NCI-H2196 treated with DMSO at 0.1 percent for 48 hours (cell line): ENCODE measurements at regions not wholly inside any gene's neighbourhood (a gene's known extent, or its start where the extent isn't known, plus 50 kb on each side); places are given as distances from the start of the nearest gene placed in this dataset.
"Not testable (repeated sequence)": the region's sequence is repeated elsewhere in the genome, so short reads cannot be mapped to it uniquely, and the experiment has no call there.

Experiments used
- DNase-seq: peaks from one replicate; lab custom pipeline; 2025; ENCODE audit not compliant: unreplicated experiment; lab: John Stamatoyannopoulos, UW

- DNase-seq: no peak
These were observed 275.7 kb downstream of the DAD1 start for GRCh38 chr14:22313172-22313801.

- no peak for DNase-seq
These were observed 277.4 kb downstream of the DAD1 start for GRCh38 chr14:22311636-22312035.

GRCh38 chr14:22305607-22306006, 283.4 kb downstream of the DAD1 start:
- no peak for DNase-seq

GRCh38 chr14:22304326-22304725, 284.7 kb downstream of the DAD1 start:
- no peak for DNase-seq

GRCh38 chr14:22303589-22304195, 285.3 kb downstream of the DAD1 start:
- no peak for DNase-seq

GRCh38 chr14:22300646-22301045, 288.4 kb downstream of the DAD1 start:
- no peak for DNase-seq

GRCh38 chr14:22297376-22297775, 291.6 kb downstream of the DAD1 start:
- DNase-seq: no peak

GRCh38 chr14:22296722-22297121, 292.3 kb downstream of the DAD1 start:
- no peak for DNase-seq

- DNase-seq: no peak
These were observed 292.9 kb downstream of the DAD1 start for GRCh38 chr14:22296088-22296487.

- no peak for DNase-seq
These were observed 297.6 kb downstream of the DAD1 start for GRCh38 chr14:22291406-22291805.

GRCh38 chr14:22289570-22289969, 299.5 kb downstream of the DAD1 start:
- DNase-seq: no peak

GRCh38 chr14:22285991-22286390, 303.0 kb downstream of the DAD1 start:
- DNase-seq: no peak

GRCh38 chr14:22282949-22283348, 306.1 kb downstream of the DAD1 start:
- DNase-seq: no peak

GRCh38 chr14:22282417-22282816, 306.6 kb downstream of the DAD1 start:
- no peak for DNase-seq

GRCh38 chr14:22281447-22281874, 307.6 kb downstream of the DAD1 start:
- not testable (repeated sequence) for DNase-seq

- no peak for DNase-seq
These were observed 308.3 kb downstream of the DAD1 start for GRCh38 chr14:22280497-22281316.

GRCh38 chr14:22276913-22277816, 311.9 kb downstream of the DAD1 start:
- DNase-seq: no peak

- DNase-seq: no peak
These were observed 316.9 kb downstream of the DAD1 start for GRCh38 chr14:22271838-22272799.

GRCh38 chr14:22268875-22269274, 320.1 kb downstream of the DAD1 start:
- DNase-seq: no peak

GRCh38 chr14:22266683-22267082, 322.3 kb downstream of the DAD1 start:
- DNase-seq: no peak
